ENCODE measurements at regions not wholly inside any gene's neighbourhood (a gene's known extent, or its start where the extent isn't known, plus 50 kb on each side); places are given as distances from the start of the nearest gene placed in this dataset.
"Not testable (repeated sequence)": the region's sequence is repeated elsewhere in the genome, so short reads cannot be mapped to it uniquely, and the experiment has no call there.

DNA sequence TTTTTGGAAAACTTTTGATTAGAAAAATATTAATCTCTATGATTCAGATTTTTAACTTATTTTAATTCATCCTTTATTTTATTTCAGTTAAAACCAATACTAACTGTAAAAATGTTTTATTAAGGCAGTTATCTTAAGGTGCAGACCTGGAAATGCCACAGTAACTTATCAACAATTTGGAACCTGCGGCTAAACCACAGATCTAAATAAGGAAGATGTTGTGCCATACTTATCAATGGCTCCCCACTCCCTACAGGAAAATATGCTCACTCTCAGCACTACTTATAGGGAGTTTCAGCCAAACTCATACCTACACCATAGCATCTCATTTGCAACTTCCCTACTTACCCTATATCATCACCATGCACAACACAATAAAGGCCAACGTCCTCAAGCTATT lies 226.9 kb upstream of the KYNU start:
- DNase-seq (ENCODE audit: low read depth), result no peak

DNA sequence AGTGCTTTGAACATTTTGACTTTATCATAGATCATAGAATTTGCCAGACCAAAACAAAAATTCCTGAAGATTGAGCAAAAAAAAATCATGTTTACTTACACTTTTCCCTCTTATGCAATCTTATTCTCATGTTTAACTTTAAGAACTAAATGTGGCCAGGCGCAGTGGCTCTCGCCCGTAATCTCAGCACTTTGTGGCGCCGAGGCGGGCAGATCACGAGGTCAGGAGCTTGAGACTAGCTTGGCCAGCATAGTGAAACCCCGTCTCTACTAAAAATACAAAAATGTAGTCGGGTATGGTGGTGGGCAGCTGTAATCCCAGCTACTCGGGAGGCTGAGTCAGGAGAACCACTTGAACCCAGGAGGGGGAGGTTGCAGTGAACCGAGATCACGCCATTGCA lies 227.9 kb upstream of the KYNU start:
- no peak for DNase-seq (ENCODE audit: low read depth)

DNA sequence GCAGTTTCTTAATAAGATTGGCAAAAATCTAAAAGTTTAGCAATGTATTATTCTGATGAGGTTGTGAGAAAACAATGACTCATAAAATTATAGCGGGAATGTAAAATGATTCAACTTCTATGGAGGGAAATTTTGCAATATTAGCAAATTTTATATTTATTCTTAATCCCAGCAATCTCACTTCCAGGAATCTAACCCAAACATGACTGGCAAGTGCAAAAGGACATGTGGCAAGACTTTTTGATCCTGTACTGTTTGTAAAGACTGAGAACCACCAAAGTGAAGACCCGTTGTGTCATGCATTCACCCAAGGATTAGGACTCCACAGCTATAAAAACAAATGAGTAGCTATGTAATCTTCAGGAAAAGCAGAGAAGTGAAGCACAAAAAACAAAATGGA lies 234.8 kb upstream of the KYNU start:
- no peak for DNase-seq (ENCODE audit: low read depth)

DNA sequence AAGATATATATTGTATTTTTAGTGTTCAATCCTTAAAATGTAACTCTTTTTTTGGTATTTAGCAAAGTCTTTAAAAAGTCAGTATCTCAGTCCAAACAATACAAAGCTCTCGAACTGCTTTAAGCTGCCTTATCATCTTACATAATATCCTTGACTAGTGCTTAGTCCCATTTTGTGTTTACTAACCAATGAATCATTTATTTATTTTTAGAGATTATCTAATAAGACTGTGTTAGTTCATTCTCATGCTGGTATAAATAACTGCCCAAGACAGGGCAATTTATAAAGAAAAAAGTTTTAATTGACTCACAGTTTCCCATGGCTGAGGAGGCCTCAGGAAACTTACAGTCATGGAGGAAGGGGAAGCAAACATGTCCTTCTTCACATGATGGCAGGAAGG lies 248.3 kb upstream of the KYNU start:
- DNase-seq (ENCODE audit: low read depth), result peak; percentile 13

DNA sequence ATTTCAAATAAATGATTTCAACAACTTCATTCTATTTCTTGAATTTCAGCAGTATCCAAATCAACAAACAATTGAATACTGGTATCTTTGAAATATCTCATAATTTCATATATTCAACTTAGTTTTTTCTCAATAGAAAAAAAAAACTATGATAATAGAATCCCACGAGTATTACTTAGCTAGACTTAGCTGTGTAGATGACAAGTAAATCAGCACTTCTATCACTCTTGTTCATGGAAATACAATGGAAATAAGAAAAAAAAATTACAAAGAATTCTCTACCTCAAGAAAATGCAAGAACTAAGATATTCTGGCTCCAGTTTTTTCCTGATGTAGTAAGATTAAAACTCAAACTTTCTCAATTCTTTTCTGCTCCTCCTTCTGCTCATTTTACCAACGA lies 256.2 kb upstream of the KYNU start:
- DNase-seq (ENCODE audit: low read depth), result no peak

DNA sequence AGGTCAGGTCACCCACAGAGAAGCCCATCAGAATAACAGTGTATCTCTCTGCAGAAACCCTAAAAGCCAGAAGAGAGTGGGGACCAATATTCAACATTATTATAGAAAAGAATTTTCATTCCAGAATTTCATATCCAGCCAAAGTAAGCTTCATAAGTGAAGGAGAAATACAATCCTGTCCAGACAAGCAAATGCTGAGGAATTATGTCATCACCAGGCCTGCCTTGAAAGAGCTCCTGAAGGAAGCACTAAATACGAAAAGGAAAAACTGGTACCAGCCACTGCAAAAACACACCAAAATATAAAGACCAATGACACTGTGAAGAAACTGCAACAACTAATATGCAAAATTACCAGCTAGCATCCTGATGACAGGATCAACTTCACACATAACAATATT lies 260.0 kb upstream of the KYNU start:
- no peak for DNase-seq (ENCODE audit: low read depth)

DNA sequence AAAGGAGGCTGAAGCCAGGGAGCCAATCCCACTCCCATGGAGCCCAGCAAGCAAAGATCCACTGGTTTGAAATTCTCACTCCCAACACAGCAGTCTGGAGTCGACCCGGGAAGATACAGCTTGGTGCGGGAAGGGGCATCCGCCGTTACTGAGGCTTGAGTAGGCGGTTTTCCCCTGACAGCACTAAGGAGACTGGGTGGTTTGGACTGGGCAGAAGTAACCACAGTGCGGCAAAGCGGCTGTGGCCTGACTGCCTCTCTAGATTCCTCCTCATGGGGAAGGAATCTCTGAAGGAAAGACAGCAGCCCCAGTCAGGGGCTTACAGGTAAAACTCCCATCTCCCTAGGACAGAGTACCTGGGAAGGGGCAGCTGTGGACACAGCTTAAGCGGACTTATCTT lies 261.6 kb upstream of the KYNU start:
- no peak for DNase-seq (ENCODE audit: low read depth)

DNA sequence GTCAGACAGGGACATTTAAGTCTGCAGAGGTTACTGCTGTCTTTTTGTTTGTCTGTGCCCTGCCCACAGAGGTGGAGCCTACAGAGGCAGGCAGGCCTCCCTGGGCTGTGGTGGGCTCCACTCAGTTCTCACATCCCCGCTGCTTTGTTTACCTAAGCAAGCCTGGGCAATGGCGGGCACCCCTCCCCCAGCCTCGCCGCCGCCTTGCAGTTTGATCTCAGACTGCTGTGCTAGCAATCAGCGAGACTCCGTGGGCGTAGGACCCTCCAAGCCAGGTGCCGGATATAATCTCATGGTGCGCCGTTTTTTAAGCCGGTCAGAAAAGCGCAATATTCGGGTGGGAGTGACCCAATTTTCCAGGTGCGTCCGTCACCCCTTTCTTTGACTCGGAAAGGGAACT lies 264.3 kb upstream of the KYNU start:
- not testable (repeated sequence) for DNase-seq (ENCODE audit: low read depth)

DNA sequence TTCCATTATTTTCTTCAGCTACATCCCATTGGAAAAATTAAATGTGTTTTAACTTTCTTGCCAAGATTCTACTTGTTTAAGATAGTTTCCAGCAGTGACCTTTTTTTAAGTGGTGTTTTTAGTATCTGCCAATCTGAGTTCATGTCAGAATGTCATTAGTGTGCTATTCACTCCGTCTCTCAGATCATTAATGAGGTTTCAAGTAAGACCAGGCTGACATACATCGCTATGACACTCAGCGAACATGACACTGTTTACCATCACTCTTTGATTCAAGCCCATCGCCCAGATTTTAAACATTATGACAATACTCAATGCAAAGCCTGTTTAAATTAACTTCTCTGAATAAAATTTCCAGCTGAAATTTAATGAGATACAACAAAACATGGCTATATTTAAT lies 272.0 kb upstream of the KYNU start:
- no peak for DNase-seq (ENCODE audit: low read depth)

DNA sequence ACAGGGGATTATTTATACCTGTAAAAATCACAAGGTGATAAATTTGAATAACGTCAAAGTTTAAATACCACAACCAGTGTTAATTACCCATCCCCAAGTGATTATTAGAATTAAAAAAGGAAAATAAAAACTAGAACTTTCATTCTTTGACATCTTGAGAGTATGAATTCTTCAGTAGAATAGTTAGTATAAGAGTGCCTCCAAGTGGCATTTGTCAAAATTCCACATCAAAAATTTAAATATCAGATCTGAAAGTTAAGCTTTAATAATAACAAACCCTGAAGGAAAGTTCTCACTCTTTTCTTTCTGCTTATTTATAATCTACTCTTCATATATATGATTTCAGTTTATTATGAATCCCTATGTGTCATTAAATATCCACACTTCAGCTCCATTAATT lies 273.7 kb upstream of the KYNU start:
- no peak for DNase-seq (ENCODE audit: low read depth)

DNA sequence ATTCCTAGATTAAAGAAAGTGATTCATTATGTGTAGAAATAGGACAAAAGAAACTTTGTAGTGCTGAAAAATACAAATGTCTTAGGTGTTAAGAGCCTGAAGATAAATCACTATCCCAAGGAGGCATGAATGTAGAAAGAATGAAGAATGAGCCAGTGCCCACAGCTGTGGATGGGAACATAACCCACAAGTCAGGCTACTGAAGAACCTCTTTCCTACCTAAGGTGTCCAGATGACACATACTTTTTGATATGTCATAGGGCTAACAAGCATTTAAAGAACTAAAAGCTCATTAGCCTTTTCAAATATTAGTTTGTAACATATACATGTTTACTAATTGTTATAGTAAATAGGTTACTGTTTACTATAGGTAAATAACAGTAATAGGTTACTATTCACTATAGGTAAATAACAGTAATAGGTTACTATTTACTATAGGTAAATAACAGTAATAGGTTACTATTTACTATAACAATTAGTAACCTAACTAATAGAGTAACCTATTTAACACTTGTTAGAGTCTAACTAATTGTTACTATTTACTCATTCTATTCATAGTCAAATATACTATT lies 275.0 kb upstream of the KYNU start:
- no peak for DNase-seq (ENCODE audit: low read depth)

DNA sequence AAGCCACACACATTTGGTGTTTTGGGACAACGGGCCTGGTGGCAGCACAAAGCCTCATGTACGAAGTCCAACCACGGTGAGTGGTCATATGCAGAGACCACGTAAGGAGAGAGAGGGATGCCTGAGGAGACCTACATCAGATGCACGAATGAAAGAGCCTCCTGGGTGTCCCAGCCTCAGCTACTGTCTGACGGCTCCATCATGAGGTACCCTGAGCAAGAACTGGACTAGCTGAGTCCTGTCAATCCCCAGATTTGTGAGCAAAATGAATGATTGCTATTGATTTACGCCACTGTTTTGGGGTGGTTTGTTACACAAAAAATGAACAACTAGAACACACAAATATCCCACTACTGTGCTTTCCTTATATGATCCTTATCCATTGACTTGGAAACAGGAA lies 275.7 kb upstream of the KYNU start:
- peak; percentile 44 for DNase-seq (ENCODE audit: low read depth)

DNA sequence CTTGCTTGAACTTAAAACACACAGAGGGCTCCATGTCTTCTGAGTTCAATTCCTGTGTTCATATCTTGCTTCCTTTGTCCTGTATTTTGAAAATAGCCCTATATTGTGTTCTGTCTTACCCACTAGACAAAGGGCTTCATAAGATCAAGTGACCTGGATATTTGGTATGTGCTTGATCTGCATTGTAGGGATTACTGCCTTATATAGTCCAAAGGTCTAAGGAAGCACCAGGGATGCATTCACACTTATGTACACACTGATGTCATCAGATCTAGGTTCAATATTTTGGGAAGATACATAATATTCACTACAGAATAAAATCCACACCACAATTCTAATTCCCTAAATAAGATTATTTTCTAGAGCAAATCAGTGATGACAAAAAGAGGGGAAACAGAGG lies 278.0 kb upstream of the KYNU start:
- no peak for DNase-seq (ENCODE audit: low read depth)

DNA sequence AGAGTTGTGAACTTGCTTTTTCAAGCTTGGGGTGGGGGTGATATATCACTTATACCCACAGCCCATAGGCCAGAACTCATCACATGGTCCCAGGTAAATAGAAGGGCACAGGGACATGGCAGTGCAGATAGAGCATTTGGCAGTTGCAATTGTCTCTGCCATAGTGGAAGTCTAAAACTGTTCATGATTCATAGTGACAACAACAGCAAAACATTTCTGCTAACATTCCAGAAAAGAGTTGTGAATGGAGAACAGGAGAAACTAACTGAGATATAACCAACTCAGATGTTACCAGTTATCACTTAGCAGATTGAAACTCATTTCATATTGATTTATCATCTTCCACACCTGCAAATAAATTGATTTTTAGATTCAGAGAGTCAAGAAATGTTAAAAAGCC lies 278.6 kb upstream of the KYNU start:
- no peak for DNase-seq (ENCODE audit: low read depth)

DNA sequence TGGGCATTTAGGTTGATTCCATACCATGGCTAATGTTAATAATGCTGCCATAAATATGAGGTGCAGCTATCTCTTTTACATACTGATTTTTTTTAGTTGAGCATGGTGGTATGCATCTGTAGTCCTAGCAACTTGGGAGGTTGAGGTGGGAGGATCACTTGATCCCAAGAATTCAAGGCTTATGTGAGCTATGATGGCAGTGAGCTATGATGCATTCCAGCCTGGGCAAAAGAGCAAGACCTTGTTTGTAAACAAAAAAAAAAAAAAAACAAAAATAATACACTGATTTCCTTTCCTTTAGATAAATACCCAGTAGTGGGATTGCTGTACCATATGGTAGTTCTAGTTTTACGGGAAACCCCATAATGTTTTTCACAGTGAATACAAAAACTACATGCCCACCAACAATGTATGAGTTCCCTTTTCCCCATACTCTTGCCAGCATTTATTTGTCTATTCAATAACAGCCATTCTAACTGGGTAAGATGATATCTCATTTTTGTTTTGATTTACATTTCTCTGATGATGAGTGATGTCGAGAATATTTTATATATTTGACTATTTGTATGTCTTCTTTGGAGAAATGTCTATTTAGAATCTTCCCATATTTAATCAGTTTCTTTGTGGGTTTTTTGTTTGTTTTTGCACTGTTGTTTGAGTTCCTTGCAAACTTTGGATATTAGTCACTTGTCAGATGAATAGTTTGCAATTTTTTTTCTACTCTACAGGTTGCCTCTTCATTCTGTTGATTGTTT lies 281.0 kb upstream of the KYNU start:
- no peak for DNase-seq (ENCODE audit: low read depth)

DNA sequence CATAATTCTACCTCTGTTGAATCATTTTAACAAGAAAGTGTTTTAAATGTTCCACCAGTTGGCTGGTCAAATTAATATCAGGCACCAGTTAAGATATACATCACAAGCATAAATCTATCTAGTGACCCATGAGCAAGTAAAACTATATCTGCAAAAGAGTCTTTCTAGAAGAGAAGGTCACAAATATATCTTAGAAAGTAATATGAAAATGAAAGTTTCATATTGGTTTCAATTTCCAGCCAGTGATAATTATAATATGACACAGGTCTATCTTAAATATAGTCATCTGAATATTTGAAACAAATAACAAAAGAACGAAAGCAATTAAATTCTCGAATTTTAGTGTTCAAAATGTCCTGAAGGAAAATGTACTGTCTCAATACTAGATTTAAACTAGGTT lies 282.5 kb upstream of the KYNU start:
- no peak for DNase-seq (ENCODE audit: low read depth)

DNA sequence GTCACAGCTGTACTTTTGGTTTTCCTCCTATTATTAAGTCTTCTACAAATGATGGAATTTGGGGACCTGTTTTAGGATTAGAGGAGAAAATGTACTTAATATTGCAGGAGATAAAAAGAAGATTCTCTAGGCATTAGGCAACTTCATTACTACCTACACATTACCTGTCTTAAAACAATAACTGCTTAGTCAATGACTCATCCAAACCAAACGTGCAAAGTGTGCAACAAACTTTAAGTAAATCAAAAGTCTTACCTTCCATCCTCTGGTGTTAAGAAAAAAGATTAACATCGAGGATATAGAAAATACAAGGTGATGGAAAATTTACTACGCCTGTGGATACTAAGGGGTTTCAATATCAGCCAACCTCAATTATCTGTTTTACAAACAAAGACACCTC lies 285.3 kb upstream of the KYNU start:
- DNase-seq (ENCODE audit: low read depth), result no peak

DNA sequence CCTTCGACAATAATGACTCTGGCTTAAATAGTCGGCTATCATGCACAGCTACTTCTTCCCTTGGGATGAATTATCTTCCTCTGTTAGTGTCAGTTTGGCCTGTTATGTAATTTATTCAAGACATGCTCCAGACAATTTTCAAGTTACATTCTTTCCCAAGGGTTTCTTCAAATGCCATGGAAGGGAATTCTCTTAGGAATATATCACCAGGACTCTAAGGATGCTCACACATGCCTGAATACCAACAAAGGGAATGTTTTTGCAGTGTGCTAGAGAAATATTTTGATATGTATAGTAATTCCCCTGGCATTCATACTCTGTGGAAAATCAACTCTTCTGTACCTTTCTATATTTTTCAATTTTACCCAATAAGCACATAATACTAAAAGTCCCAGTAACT lies 286.0 kb upstream of the KYNU start:
- DNase-seq (ENCODE audit: low read depth), result no peak

DNA sequence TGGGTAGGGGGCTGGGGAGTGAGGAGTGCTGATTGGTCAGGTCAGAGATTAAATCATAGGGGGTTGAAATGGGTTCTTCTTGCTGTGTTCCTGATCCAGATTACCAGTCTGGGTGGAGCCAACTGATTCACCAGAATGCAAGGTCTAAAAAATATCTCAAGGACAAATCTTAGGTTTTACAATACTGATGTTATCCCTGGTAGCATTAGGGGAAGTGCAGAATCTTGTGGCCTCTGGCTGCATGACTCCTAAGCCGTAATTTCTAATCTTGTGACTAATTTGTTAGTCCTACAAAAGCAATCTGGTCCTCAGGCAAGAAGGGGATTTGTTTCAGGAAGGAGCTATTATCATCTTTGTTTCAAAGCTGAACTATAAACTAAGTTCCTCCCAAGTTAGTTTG lies 289.2 kb upstream of the KYNU start:
- no peak for DNase-seq (ENCODE audit: low read depth)

DNA sequence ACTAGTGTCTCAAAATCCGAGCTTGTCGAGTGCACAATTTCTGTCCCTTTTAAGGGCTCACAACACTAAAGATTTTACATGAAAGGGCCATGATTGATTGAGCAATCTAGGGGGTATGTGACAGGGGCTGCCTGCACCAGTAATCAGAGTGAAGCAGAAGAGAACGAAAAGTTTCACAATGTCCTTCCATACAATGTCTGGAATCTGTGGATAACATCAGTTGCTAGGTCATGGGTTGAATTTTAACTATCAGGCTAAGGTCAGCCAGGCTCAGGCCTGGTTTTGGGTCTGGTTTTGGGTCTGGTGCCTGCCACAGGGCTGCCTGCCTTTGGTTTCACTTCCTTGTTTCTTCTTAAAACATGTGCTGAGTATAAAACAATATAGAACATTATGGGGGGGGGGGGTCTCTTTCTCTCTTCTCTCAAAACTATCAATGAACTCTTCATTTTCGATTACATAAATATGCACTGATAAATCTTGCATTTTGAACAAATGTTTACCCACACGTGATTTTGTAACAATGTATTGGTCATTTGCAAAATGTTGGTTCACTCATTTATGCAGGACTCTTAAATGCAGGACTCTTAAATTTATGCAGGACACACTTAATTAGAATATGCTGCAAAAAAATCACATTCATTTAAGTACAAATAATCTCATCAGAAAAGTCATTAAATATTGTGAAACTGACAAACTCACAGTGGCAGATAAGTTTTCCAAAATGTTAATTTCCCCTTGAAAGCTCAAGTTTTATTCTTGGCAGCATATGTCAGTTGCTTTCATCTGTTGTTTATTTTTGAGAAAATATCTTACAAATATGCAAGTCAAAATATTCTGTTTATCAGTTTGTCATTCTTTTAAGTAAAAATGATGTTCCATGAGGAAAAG lies 290.5 kb upstream of the KYNU start:
- DNase-seq (ENCODE audit: low read depth), result no peak

DNA sequence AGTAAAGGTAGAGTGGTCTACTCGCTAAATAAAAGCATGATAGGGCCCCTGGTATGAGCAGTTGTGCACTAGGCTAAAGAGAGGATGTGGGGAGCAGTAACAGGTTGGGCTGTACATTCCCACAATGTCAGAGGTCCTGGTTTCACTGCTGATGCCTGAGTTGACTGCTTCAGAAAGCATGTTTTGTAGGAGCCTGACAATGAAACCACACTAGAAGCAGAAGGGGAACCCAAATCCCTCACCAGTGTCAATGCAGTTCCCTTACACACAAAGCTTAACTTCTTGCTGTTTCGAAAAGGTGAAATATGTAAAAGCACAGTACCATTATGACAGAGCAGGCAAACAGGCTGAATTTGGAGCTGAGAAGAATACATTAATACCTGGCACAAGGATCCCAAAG lies 291.7 kb upstream of the KYNU start:
- DNase-seq (ENCODE audit: low read depth), result no peak

DNA sequence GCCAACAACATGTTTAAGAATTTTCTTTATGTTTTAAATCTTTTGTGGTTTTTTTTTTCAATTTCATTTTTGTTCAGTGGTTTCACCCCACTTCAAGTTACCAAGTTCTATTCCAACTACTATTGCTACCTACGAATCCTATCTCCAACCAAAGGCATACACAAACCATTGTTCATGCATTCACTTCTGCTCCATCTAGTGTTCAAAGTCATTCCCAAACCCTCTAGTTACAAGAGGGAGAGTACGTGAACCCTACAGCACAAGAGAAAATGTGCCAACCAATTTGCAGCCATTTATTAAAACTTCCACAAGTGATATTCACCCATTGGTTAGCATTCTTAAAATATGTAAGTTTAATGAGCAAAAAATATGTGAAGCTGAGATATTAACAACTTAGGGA lies 295.1 kb upstream of the KYNU start:
- DNase-seq (ENCODE audit: low read depth), result no peak

DNA sequence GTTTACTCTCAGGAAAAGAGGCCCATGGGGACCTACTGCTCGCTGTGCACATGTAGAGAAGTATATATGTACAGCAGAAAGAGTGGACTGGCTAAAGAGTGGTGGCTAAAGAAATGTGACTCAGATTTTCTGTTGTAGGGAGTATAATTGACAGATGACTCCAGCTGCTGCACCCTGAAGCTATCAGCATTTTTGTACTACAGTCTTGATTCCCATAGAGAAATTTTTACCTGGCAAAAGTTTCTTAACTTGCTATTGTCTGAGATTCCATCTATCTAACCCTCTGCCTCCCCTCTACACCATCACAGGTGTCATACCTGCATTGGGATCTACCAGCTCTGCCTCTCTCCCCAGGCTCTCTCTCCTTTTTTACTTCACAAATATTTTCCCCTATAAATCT lies 296.0 kb upstream of the KYNU start:
- DNase-seq (ENCODE audit: low read depth), result no peak

Data from myocyte (in vitro differentiated cells).